ENCODE measurements at regions not wholly inside any gene's neighbourhood (a gene's known extent, or its start where the extent isn't known, plus 50 kb on each side); places are given as distances from the start of the nearest gene placed in this dataset.

- intact Hi-C loops (cut with DNase I) = no loop called here
- peaks cover 9% of the 10 kb centered on the region for H3K27me3 ChIP-seq
- no peak overlapping the region for H3K27ac ChIP-seq
- no peak for TF ChIP-seq CTCF (IDR thresholded peaks at IDR 0.05)
- no peak for DNase-seq
- no peaks in the 10 kb centered on the region for H3K9me3 ChIP-seq
- ATAC-seq = no peak
- H3K4me1 ChIP-seq = no peaks in the 10 kb centered on the region
- no peaks in the 10 kb centered on the region for H3K36me3 ChIP-seq
- H3K4me3 ChIP-seq = no peak overlapping the region
These were observed 531.8 kb downstream of the EPHB1 start for GRCh38 chr3:135326851-135327250.

GRCh38 chr3:135328036-135328435 is 533.0 kb downstream of the EPHB1 start:
- Histone ChIP-seq H3K36me3 (no peaks in the 10 kb centered on the region), H3K27me3 (peaks cover 5% of the 10 kb centered on the region), H3K27ac (no peak overlapping the region), H3K4me3 (no peak overlapping the region), H3K4me1 (no peaks in the 10 kb centered on the region), H3K9me3 (no peaks in the 10 kb centered on the region)
- ATAC-seq (no peak), DNase-seq (no peak)
- TF ChIP-seq CTCF (IDR thresholded peaks at IDR 0.05) = no peak
- intact Hi-C loops (cut with DNase I) = no loop called here

- Histone ChIP-seq H3K27ac (no peak overlapping the region), H3K4me1 (no peaks in the 10 kb centered on the region), H3K36me3 (no peaks in the 10 kb centered on the region), H3K27me3 (no peaks in the 10 kb centered on the region), H3K9me3 (no peaks in the 10 kb centered on the region), H3K4me3 (no peak overlapping the region)
- DNase-seq = no peak
- no peak for TF ChIP-seq CTCF (IDR thresholded peaks at IDR 0.05)
- peak; percentile 26 for ATAC-seq
- intact Hi-C loops (cut with DNase I) = no loop called here
These were observed 534.4 kb downstream of the EPHB1 start for GRCh38 chr3:135329479-135329878.

GRCh38 chr3:135337192-135337591 is 542.1 kb downstream of the EPHB1 start:
- H3K4me3 ChIP-seq = no peak overlapping the region
- TF ChIP-seq CTCF (IDR thresholded peaks at IDR 0.05) = no peak
- H3K36me3 ChIP-seq = no peaks in the 10 kb centered on the region
- no peaks in the 10 kb centered on the region for H3K9me3 ChIP-seq
- intact Hi-C loops (cut with DNase I) = no loop called here
- DNase-seq = no peak
- no peaks in the 10 kb centered on the region for H3K4me1 ChIP-seq
- no peaks in the 10 kb centered on the region for H3K27me3 ChIP-seq
- no peak overlapping the region for H3K27ac ChIP-seq
- no peak for ATAC-seq

GRCh38 chr3:135348690-135349089 is 553.6 kb downstream of the EPHB1 start:
- Histone ChIP-seq H3K36me3 (no peaks in the 10 kb centered on the region), H3K4me1 (no peaks in the 10 kb centered on the region), H3K4me3 (no peak overlapping the region), H3K27ac (no peak overlapping the region), H3K27me3 (no peaks in the 10 kb centered on the region), H3K9me3 (no peaks in the 10 kb centered on the region)
- ATAC-seq (no peak), DNase-seq (no peak)
- TF ChIP-seq CTCF (IDR thresholded peaks at IDR 0.05) = no peak
- intact Hi-C loops (cut with DNase I) = no loop called here

GRCh38 chr3:135349254-135349948 is 554.3 kb downstream of the EPHB1 start:
- Histone ChIP-seq H3K36me3 (no peaks in the 10 kb centered on the region), H3K27ac (no peak overlapping the region), H3K4me1 (no peaks in the 10 kb centered on the region), H3K27me3 (no peaks in the 10 kb centered on the region), H3K9me3 (no peaks in the 10 kb centered on the region), H3K4me3 (no peak overlapping the region)
- no peak for TF ChIP-seq CTCF (IDR thresholded peaks at IDR 0.05)
- ATAC-seq (no peak), DNase-seq (no peak)
- intact Hi-C loops (cut with DNase I) = no loop called here
